Naive B cell (primary cell): ENCODE measurements at regions not wholly inside any gene's neighbourhood (a gene's known extent, or its start where the extent isn't known, plus 50 kb on each side); places are given as distances from the start of the nearest gene placed in this dataset.

Source experiments
- ATAC-seq, 2 donors: fragments of 150-1000 bp; cut with Tn5 transposase; 2 replicates each; pipeline ENCODE4 v1.10.0; 2021; ENCODE audit warnings: low read depth in 2 of 2, mild to moderate bottlenecking in 2 of 2, moderate library complexity in 2 of 2
- DNase-seq: peaks from one replicate; pipeline ENCODE4 v3.0.0; 2022
- H3K27ac Mint-ChIP-seq, 6 donors: one replicate each; pipeline ENCODE4 v1.8.0; 2020 to 2022; ENCODE audit warnings: mild to moderate bottlenecking in 6 of 6, mixed read lengths in 6 of 6, moderate library complexity in 5 of 6, inconsistent platforms in 2 of 6
- H3K27me3 Mint-ChIP-seq, 3 donors: one replicate each; pipeline ENCODE4 v1.8.0; 2021 to 2022; ENCODE audit warnings: mixed read lengths in 3 of 3, mild to moderate bottlenecking in 1 of 3
- H3K36me3 Mint-ChIP-seq, 2 donors: one replicate each; pipeline ENCODE4 v1.8.0; 2020 to 2022; ENCODE audit warnings: mixed read lengths in 2 of 2, inconsistent platforms in 1 of 2, mild to moderate bottlenecking in 1 of 2
- H3K4me1 Mint-ChIP-seq, 3 donors: one replicate each; pipeline ENCODE4 v1.8.0; 2020 to 2022; ENCODE audit warnings: mixed read lengths in 3 of 3, inconsistent platforms in 1 of 3, mild to moderate bottlenecking in 1 of 3, moderate library complexity in 1 of 3
- H3K4me3 Mint-ChIP-seq, 8 donors: one replicate each; pipeline ENCODE4 v1.8.0; 2020 to 2022; ENCODE audit warnings: mild to moderate bottlenecking in 8 of 8, mixed read lengths in 8 of 8, moderate library complexity in 8 of 8, inconsistent platforms in 2 of 8
- H3K9me3 Mint-ChIP-seq, 7 donors: one replicate each; pipeline ENCODE4 v1.8.0; 2020 to 2022; ENCODE audit warnings: mixed read lengths in 7 of 7, mild to moderate bottlenecking in 5 of 7, inconsistent platforms in 2 of 7, moderate library complexity in 1 of 7

GRCh38 chr6:21450628-21451027, 142.9 kb upstream of the SOX4 start:
- Mint-ChIP-seq H3K27me3 (peaks cover 0 to 7% (median 0%) of the 10 kb centered on the region in 3 donors), H3K36me3 (no peaks in the 10 kb centered on the region), H3K4me3 (no peak overlapping the region), H3K27ac (no peak overlapping the region), H3K4me1 (peaks cover 0 to 4% (median 4%) of the 10 kb centered on the region in 3 donors), H3K9me3 (peaks cover 0 to 5% (median 0%) of the 10 kb centered on the region in 7 donors)
- no peak for ATAC-seq
- no peak for DNase-seq

GRCh38 chr6:21451546-21452013, 142.0 kb upstream of the SOX4 start:
- Mint-ChIP-seq H3K27ac (no peak overlapping the region), H3K27me3 (peaks cover 0 to 7% (median 0%) of the 10 kb centered on the region in 3 donors), H3K4me1 (peaks cover 0 to 4% (median 4%) of the 10 kb centered on the region in 3 donors), H3K4me3 (no peak overlapping the region), H3K9me3 (peaks cover 0 to 5% (median 0%) of the 10 kb centered on the region in 7 donors), H3K36me3 (no peaks in the 10 kb centered on the region)
- DNase-seq = no peak
- no peak for ATAC-seq

DNA sequence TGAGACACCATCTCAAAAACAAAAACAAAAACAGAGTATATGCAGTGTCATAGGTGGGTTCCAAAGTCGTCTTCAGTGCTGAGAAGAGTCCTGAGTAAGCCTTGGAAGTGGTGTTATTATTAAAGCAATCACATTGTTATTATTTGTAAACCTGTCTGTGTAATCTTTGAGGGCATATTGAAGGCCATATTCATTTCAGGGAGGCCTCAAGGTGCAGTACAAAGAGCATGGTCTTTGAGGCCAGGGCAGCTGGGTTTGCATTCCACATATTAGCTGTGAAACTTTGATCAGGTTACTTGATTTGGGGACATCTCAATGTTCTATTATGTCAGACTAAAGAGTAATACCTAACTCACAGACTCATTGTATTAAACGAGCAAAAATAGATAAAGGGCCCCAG, 139.3 kb upstream of the SOX4 start:
- Mint-ChIP-seq H3K27ac (no peak overlapping the region), H3K4me1 (peaks cover 0 to 4% (median 4%) of the 10 kb centered on the region in 3 donors), H3K9me3 (peaks cover 0 to 5% (median 0%) of the 10 kb centered on the region in 7 donors), H3K36me3 (no peaks in the 10 kb centered on the region), H3K27me3 (no peaks in the 10 kb centered on the region), H3K4me3 (no peak overlapping the region)
- DNase-seq = no peak
- ATAC-seq = no peak

GRCh38 chr6:21455071-21455470, 138.5 kb upstream of the SOX4 start:
- peaks cover 0 to 4% (median 4%) of the 10 kb centered on the region in 3 donors for H3K4me1 Mint-ChIP-seq
- peaks cover 0 to 5% (median 0%) of the 10 kb centered on the region in 3 donors for H3K27me3 Mint-ChIP-seq
- H3K4me3 Mint-ChIP-seq = no peak overlapping the region
- no peak overlapping the region for H3K27ac Mint-ChIP-seq
- no peaks in the 10 kb centered on the region for H3K36me3 Mint-ChIP-seq
- no peak for ATAC-seq
- H3K9me3 Mint-ChIP-seq = peaks cover 0 to 5% (median 0%) of the 10 kb centered on the region in 7 donors
- no peak for DNase-seq

DNA sequence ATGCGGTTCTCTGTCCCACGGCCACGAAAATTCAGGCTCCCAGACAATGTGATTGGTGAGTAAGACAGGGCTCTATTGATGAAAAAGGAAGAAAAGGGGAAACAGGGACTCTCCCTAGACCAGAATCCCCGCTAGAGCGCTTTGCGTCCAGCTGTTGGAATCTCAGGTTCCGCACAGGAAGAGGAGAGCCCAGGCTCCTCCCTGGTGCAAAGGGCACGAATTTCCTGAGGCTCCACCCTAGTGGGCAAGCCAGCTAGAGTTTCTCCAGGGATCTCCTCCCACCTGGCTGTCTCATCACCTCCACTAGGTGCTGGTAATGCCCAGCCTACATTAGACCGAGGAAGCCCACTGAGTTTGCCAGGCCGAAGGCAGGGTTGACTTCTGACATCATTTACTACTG, 135.9 kb upstream of the SOX4 start:
- DNase-seq = no peak
- Mint-ChIP-seq H3K27ac (no peak overlapping the region), H3K36me3 (no peaks in the 10 kb centered on the region), H3K27me3 (peaks cover 0 to 5% (median 0%) of the 10 kb centered on the region in 3 donors), H3K9me3 (no peaks in the 10 kb centered on the region), H3K4me3 (no peak overlapping the region), H3K4me1 (no peaks in the 10 kb centered on the region)
- ATAC-seq = no peak

DNA sequence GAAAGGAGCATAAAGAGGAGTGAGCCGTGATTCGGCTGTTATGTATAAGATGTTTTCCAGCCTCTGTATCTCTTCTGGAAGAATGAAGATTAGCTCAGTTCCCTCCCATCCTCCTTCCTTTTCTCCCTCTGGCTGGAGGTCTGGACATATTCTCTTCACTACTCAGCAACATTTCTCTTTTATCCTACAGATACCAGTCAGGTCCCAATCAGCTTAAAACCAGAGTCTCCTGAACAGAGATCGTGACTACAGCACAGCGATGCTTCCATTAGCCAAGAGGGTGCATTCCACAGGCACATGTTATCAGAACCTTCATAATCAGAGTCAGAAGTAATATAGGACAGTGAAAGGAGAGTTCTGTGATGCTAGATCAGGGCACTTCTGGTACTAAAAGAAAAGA, 133.9 kb upstream of the SOX4 start:
- Mint-ChIP-seq H3K4me3 (no peak overlapping the region), H3K27me3 (peaks cover 0 to 5% (median 0%) of the 10 kb centered on the region in 3 donors), H3K36me3 (no peaks in the 10 kb centered on the region), H3K27ac (no peak overlapping the region), H3K4me1 (no peaks in the 10 kb centered on the region), H3K9me3 (peaks cover 0 to 2% (median 0%) of the 10 kb centered on the region in 7 donors)
- ATAC-seq = no peak
- DNase-seq = no peak

GRCh38 chr6:21461844-21462518, 131.6 kb upstream of the SOX4 start:
- no peak for DNase-seq
- H3K4me3 Mint-ChIP-seq = no peak overlapping the region
- peak overlapping the region in 1 of 6 donors; percentile 33 for H3K27ac Mint-ChIP-seq
- no peaks in the 10 kb centered on the region for H3K4me1 Mint-ChIP-seq
- ATAC-seq = no peak
- no peaks in the 10 kb centered on the region for H3K36me3 Mint-ChIP-seq
- peaks cover 0 to 5% (median 0%) of the 10 kb centered on the region in 3 donors for H3K27me3 Mint-ChIP-seq
- H3K9me3 Mint-ChIP-seq = peaks cover 0 to 4% (median 0%) of the 10 kb centered on the region in 7 donors

- Mint-ChIP-seq H3K4me1 (no peaks in the 10 kb centered on the region), H3K4me3 (no peak overlapping the region), H3K9me3 (peaks cover 0 to 4% (median 0%) of the 10 kb centered on the region in 7 donors), H3K27ac (no peak overlapping the region), H3K27me3 (peaks cover 0 to 5% (median 0%) of the 10 kb centered on the region in 3 donors), H3K36me3 (no peaks in the 10 kb centered on the region)
- DNase-seq = no peak
- ATAC-seq = no peak
These were observed 131.1 kb upstream of the SOX4 start for GRCh38 chr6:21462519-21462852.

GRCh38 chr6:21467091-21467490, 126.5 kb upstream of the SOX4 start:
- H3K4me3 Mint-ChIP-seq = no peak overlapping the region
- H3K27ac Mint-ChIP-seq = no peak overlapping the region
- H3K27me3 Mint-ChIP-seq = no peaks in the 10 kb centered on the region
- ATAC-seq (no peak), DNase-seq (no peak)
- H3K36me3 Mint-ChIP-seq = no peaks in the 10 kb centered on the region
- H3K9me3 Mint-ChIP-seq = peaks cover 0 to 4% (median 0%) of the 10 kb centered on the region in 7 donors
- no peaks in the 10 kb centered on the region for H3K4me1 Mint-ChIP-seq

DNA sequence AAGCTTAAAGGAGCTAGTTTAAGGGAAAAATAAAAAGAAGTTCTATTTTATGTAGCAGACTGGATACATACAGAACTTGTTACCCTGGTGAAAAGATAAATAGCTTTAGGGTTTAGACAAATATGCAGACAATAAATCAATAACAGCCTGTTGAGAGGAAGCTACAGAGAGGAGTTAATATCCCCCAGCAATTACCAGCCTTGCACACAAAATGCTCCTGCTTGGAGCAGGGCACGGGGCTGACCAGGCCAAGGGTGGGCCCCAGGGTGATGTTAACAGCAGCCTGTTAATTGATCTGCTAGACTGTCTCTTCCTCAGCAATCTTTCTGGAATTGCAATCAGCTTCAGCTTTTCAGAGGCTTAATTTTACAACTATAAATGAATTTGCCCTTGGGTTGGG, 125.1 kb upstream of the SOX4 start:
- Mint-ChIP-seq H3K4me3 (no peak overlapping the region), H3K4me1 (no peaks in the 10 kb centered on the region), H3K36me3 (no peaks in the 10 kb centered on the region), H3K27ac (no peak overlapping the region), H3K9me3 (peaks cover 0 to 4% (median 0%) of the 10 kb centered on the region in 7 donors), H3K27me3 (no peaks in the 10 kb centered on the region)
- DNase-seq (no peak), ATAC-seq (no peak)

GRCh38 chr6:21469213-21469612, 124.3 kb upstream of the SOX4 start:
- no peak for DNase-seq
- Mint-ChIP-seq H3K4me1 (no peaks in the 10 kb centered on the region), H3K27ac (no peak overlapping the region), H3K9me3 (peaks cover 0 to 4% (median 0%) of the 10 kb centered on the region in 7 donors), H3K27me3 (no peaks in the 10 kb centered on the region), H3K36me3 (no peaks in the 10 kb centered on the region), H3K4me3 (no peak overlapping the region)
- no peak for ATAC-seq

DNA sequence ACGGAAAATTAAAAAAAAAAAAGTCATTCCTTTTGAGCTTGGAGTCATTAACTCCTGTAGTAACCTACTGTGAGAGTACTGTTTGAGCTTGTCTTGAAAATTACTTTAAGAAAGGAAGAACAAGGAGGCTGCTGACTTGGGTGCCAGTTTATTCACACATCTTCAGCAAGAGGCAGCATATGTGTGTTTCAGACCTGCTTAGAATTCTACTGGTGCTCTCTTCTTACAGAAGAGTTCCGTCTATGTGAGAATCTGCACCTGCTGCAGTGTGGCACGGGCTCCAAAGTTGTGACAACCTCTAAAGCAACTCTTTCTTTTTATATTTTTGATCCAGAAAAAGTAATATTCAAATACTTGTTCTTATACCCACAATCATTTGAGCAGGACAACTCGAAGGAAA, 117.4 kb upstream of the SOX4 start:
- Mint-ChIP-seq H3K27me3 (peaks cover 0 to 4% (median 0%) of the 10 kb centered on the region in 3 donors), H3K4me1 (no peaks in the 10 kb centered on the region), H3K4me3 (no peak overlapping the region), H3K36me3 (no peaks in the 10 kb centered on the region), H3K27ac (no peak overlapping the region), H3K9me3 (no peaks in the 10 kb centered on the region)
- no peak for ATAC-seq
- no peak for DNase-seq

DNA sequence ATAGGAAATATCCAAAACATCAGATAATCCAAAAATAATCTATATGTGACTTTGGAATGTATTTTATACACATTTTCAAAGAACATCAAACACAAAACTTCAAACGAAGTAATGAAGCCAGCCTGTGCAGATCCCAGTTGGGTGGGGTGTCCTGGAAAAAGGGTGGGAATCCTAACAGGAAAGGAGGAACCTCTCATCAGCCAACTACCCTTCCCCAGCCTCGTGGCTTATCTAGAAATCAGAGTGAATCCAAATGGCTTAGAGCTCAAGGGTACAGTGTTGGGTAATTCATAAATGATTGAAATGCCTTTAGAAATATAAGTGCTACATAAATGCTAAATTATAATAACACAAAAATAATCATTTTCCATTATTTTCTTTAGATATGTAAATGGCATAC, 115.1 kb upstream of the SOX4 start:
- ATAC-seq = no peak
- no peaks in the 10 kb centered on the region for H3K36me3 Mint-ChIP-seq
- no peak overlapping the region for H3K4me3 Mint-ChIP-seq
- H3K4me1 Mint-ChIP-seq = no peaks in the 10 kb centered on the region
- H3K27ac Mint-ChIP-seq = no peak overlapping the region
- DNase-seq = no peak
- no peaks in the 10 kb centered on the region for H3K9me3 Mint-ChIP-seq
- H3K27me3 Mint-ChIP-seq = peaks cover 0 to 4% (median 0%) of the 10 kb centered on the region in 3 donors

GRCh38 chr6:21478883-21479539, 114.5 kb upstream of the SOX4 start:
- H3K9me3 Mint-ChIP-seq = no peaks in the 10 kb centered on the region
- H3K27ac Mint-ChIP-seq = no peak overlapping the region
- DNase-seq = no peak
- ATAC-seq = no peak
- no peak overlapping the region for H3K4me3 Mint-ChIP-seq
- no peaks in the 10 kb centered on the region for H3K36me3 Mint-ChIP-seq
- H3K27me3 Mint-ChIP-seq = peaks cover 0 to 4% (median 0%) of the 10 kb centered on the region in 3 donors
- no peaks in the 10 kb centered on the region for H3K4me1 Mint-ChIP-seq
